SH-SY5Y (cell line): ENCODE measurements at regions not wholly inside any gene's neighbourhood (a gene's known extent, or its start where the extent isn't known, plus 50 kb on each side); places are given as distances from the start of the nearest gene placed in this dataset.

ENCODE experiments used
- GATA2 ChIP-seq: IDR thresholded peaks from 2 replicates; pipeline ENCODE4 v1.6.1; 2011; ENCODE audit warnings: mild to moderate bottlenecking, low read depth, low read length
- GATA3 ChIP-seq: IDR thresholded peaks from 2 replicates; pipeline ENCODE4 v1.6.1; 2011; ENCODE audit warnings: low read depth, mild to moderate bottlenecking, low read length, moderate library complexity

DNA sequence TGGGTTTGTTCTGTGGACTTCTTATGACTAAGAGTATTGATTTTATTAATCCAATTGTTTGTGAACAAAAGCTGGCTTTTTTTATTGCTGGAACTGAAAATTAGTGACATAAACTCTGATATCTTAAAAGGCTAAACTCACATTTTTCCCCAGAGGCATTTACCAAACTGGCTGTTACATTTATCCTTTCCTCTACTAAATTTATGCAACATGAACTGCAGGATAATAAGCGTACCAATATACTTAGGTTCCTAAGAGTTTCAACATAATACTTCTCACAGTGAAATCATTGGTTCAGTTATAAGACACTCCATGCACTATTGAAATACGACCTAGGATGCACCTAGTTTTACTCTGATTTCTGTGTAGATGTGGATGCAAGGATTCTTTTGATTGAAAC lies 560.8 kb upstream of the WWC1 start:
- TF ChIP-seq GATA2 (no peak), GATA3 (no peak)
